Neuronal stem cell (in vitro differentiated cells): ENCODE measurements at regions not wholly inside any gene's neighbourhood (a gene's known extent, or its start where the extent isn't known, plus 50 kb on each side); places are given as distances from the start of the nearest gene placed in this dataset.

Experiments
- DNase-seq: peaks from one replicate; pipeline ENCODE4 v3.0.0-alpha.2; 2013; ENCODE audit warnings: low spot score
- H2AFZ ChIP-seq: one replicate; pipeline ENCODE4 v1.6.1; 2013; ENCODE audit warnings: mild to moderate bottlenecking, low read length, inconsistent platforms
- H2AK5ac ChIP-seq: 2 replicates; pipeline ENCODE4 v1.6.1; 2013; ENCODE audit warnings: low read depth, mild to moderate bottlenecking, inconsistent platforms, low read length, moderate library complexity, mixed read lengths
- H2BK120ac ChIP-seq: 2 replicates; pipeline ENCODE4 v1.6.1; 2013; ENCODE audit warnings: low read depth, mild to moderate bottlenecking, inconsistent platforms, low read length, moderate library complexity, mixed read lengths
- H2BK12ac ChIP-seq: one replicate; pipeline ENCODE4 v1.6.1; 2013; ENCODE audit warnings: low read length, inconsistent platforms
- H2BK15ac ChIP-seq: 2 replicates; pipeline ENCODE4 v1.6.1; 2013; ENCODE audit warnings: mild to moderate bottlenecking, low read length, inconsistent platforms, mixed read lengths
- H2BK5ac ChIP-seq: one replicate; pipeline ENCODE4 v1.6.1; 2013; ENCODE audit warnings: inconsistent platforms, mild to moderate bottlenecking, low read length, moderate library complexity
- H3K14ac ChIP-seq: one replicate; pipeline ENCODE4 v1.6.1; 2013; ENCODE audit warnings: low read length, inconsistent platforms
- H3K18ac ChIP-seq: 2 replicates; pipeline ENCODE4 v1.6.1; 2013; ENCODE audit warnings: low read length, inconsistent platforms
- H3K23ac ChIP-seq: 2 replicates; pipeline ENCODE4 v1.6.1; 2013; ENCODE audit warnings: low read depth, mild to moderate bottlenecking, mixed read lengths, low read length, inconsistent platforms; ENCODE audit not compliant: poor library complexity
- H3K27ac ChIP-seq: replicated peaks from 3 replicates; pipeline ENCODE4 v1.5.1; 2013; ENCODE audit warnings: low read length, inconsistent platforms
- H3K27me3 ChIP-seq, 3 experiments: 2 replicates each; pipeline ENCODE4 v1.6.1; 2013; ENCODE audit warnings: low read length in 3 of 3, mild to moderate bottlenecking in 2 of 3, inconsistent platforms in 1 of 3, low read depth in 1 of 3, mixed read lengths in 1 of 3, moderate library complexity in 1 of 3; ENCODE audit not compliant: control insufficient read depth in 3 of 3, insufficient read depth in 3 of 3
- H3K36me3 ChIP-seq, 2 donors: replicated peaks in 1 of 2; 2 replicates each; pipeline ENCODE4 v1.6.1; 2013; ENCODE audit warnings: low read length in 2 of 2; ENCODE audit not compliant: control insufficient read depth in 2 of 2, insufficient read depth in 2 of 2
- H3K4ac ChIP-seq: 2 replicates; pipeline ENCODE4 v1.6.1; 2013; ENCODE audit warnings: inconsistent platforms, mild to moderate bottlenecking, low read length, moderate library complexity
- H3K4me1 ChIP-seq, 2 donors: 1 replicate in 1 of 2; 2 replicates in 1 of 2; pipeline ENCODE4 v1.6.1; 2013; ENCODE audit warnings: low read length in 2 of 2, low read depth in 1 of 2; ENCODE audit not compliant: control insufficient read depth in 2 of 2, insufficient read depth in 1 of 2
- H3K4me2 ChIP-seq: one replicate; pipeline ENCODE4 v1.6.1; 2013; ENCODE audit warnings: mild to moderate bottlenecking, low read length, inconsistent platforms; ENCODE audit not compliant: insufficient read depth, poor library complexity, severe bottlenecking
- H3K4me3 ChIP-seq, 2 donors: 2 replicates each; pipeline ENCODE4 v1.5.1; 2013; ENCODE audit warnings: low read length in 2 of 2, mild to moderate bottlenecking in 2 of 2, inconsistent platforms in 1 of 2, moderate library complexity in 1 of 2
- H3K79me1 ChIP-seq: one replicate; pipeline ENCODE4 v1.6.1; 2013; ENCODE audit warnings: low read depth, mild to moderate bottlenecking, inconsistent platforms, low read length, moderate library complexity
- H3K9ac ChIP-seq: one replicate; pipeline ENCODE4 v1.6.1; 2013; ENCODE audit warnings: mild to moderate bottlenecking, low read depth, low read length, inconsistent platforms; ENCODE audit not compliant: poor library complexity
- H3K9me3 ChIP-seq, 2 donors: replicated peaks in 1 of 2; 2 replicates each; pipeline versions ENCODE3 to v1.6.1; 2013; ENCODE audit warnings: low read length in 2 of 2, mild to moderate bottlenecking in 2 of 2, inconsistent platforms in 1 of 2, low read depth in 1 of 2, mixed read lengths in 1 of 2, moderate library complexity in 1 of 2; ENCODE audit not compliant: control insufficient read depth in 2 of 2, insufficient read depth in 1 of 2
- H4K8ac ChIP-seq: one replicate; pipeline ENCODE4 v1.6.1; 2013; ENCODE audit warnings: low read depth, mild to moderate bottlenecking, inconsistent platforms, low read length, moderate library complexity
- H4K91ac ChIP-seq: one replicate; pipeline ENCODE4 v1.6.1; 2013; ENCODE audit warnings: low read length, low read depth, mild to moderate bottlenecking, inconsistent platforms; ENCODE audit not compliant: poor library complexity
- whole genome bisulfite sequencing, 2 donors: extraction: QIAGEN DNeasy Blood & Tissue Kit; methylation state at CpG; one replicate each; pipeline ENCODE4 v1.1.7; 2013; ENCODE audit warnings: missing lambda C conversion rate in 2 of 2, mixed read lengths in 1 of 2; ENCODE audit not compliant: insufficient read length in 2 of 2, insufficient replicate concordance in 1 of 2; ENCODE audit errors: extremely low coverage in 2 of 2; 5-methylcytosine and 5-hydroxymethylcytosine counted together

DNA sequence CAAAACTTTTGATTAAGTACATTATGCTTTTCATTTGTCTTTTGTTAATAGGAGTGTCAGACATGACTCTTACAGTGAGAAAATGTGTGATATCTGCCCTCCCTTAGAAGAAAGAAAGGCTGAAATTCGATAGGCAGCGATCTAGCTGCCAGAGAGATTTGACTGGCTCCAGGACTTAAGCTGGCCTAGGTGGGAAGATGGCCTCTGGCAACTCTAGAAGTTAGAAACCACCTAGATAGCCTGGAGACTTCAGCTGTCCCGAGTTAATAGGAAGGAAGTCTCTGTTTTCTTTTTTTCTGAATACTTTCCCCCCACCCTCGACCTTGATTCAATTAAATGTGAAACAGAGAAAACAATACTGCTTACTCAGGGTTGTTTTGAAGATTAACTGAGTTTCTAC is 1194.7 kb upstream of the CRIM1 start:
- no peak overlapping the region for H4K91ac ChIP-seq
- no peak for DNase-seq
- no peak overlapping the region for H3K4ac ChIP-seq
- H3K79me1 ChIP-seq = no peaks in the 10 kb centered on the region
- no peak overlapping the region for H3K9ac ChIP-seq
- H3K36me3 ChIP-seq = no peaks in the 10 kb centered on the region
- H3K27ac ChIP-seq = no peak overlapping the region
- no peak overlapping the region for H4K8ac ChIP-seq
- H3K4me1 ChIP-seq = no peaks in the 10 kb centered on the region
- no peak overlapping the region for H3K4me3 ChIP-seq
- no peak overlapping the region for H2BK120ac ChIP-seq
- H3K9me3 ChIP-seq = no peaks in the 10 kb centered on the region
- H2AK5ac ChIP-seq = no peak overlapping the region
- H3K27me3 ChIP-seq = no peaks in the 10 kb centered on the region
- H3K4me2 ChIP-seq = no peak overlapping the region
- no peak overlapping the region for H2AFZ ChIP-seq
- H2BK5ac ChIP-seq = no peak overlapping the region
- H2BK12ac ChIP-seq = no peak overlapping the region
- no peak overlapping the region for H2BK15ac ChIP-seq
- H3K14ac ChIP-seq = no peak overlapping the region
- H3K18ac ChIP-seq = no peak overlapping the region
- no peak overlapping the region for H3K23ac ChIP-seq
- whole genome bisulfite sequencing, 2 donors = no CpG with 5 or more reads among the region's 4 CpGs

DNA sequence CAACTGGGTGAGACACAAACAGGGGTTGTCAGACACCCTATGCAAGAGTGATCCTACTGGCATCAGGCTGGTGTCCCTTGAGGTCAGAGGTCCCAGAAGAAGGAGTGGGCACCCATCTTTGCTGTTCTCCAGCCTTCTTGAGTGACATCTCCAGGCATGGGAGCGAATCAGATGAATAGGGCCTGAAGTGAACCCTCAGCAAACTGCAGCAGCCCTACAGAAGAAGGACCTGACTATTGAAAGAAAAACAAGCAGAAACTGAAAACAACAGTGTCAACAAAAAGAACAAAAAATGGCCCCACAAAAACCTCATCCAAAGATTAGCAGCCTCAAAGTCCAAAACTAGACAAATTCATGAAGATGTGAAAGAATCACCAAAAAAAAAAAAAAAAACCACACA is 1229.7 kb upstream of the CRIM1 start:
- Histone ChIP-seq H3K4ac (no peak overlapping the region), H3K27me3 (no peaks in the 10 kb centered on the region), H2AK5ac (no peak overlapping the region), H3K4me1 (no peaks in the 10 kb centered on the region), H2BK15ac (no peak overlapping the region), H4K91ac (no peak overlapping the region), H3K9ac (no peak overlapping the region), H3K4me3 (no peak overlapping the region), H3K18ac (no peak overlapping the region), H2BK120ac (no peak overlapping the region), H3K9me3 (no peaks in the 10 kb centered on the region), H3K27ac (no peak overlapping the region), H3K36me3 (no peaks in the 10 kb centered on the region), H2BK5ac (no peak overlapping the region), H2AFZ (no peak overlapping the region), H3K23ac (no peak overlapping the region), H3K79me1 (no peaks in the 10 kb centered on the region), H3K4me2 (no peak overlapping the region), H3K14ac (no peak overlapping the region), H4K8ac (no peak overlapping the region), H2BK12ac (no peak overlapping the region)
- no peak for DNase-seq
- no CpG with 5 or more reads among the region's 1 CpG for WGBS, 2 donors

DNA sequence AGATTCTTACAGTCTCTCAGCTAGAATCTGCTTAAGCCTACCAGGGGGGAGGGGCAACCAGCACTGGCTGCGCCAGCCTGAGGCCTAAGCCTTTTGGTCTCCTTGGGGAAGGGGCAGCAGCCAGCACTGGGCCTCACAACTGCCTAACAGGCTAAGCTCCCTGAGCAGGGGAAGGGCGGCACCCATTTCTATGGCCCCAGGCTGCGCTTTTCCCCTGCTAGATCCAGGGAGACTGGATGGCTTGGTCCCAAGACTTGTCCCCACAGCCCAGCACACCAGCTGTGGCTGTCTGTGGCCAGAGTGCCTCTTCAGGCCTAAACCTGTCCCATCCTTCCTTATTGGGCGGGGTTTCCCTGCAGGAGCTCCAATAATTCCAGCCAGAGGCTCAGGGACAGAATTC is 1230.3 kb upstream of the CRIM1 start:
- Histone ChIP-seq H3K36me3 (no peaks in the 10 kb centered on the region), H3K14ac (no peak overlapping the region), H3K9ac (no peak overlapping the region), H3K79me1 (no peaks in the 10 kb centered on the region), H2BK120ac (no peak overlapping the region), H3K18ac (no peak overlapping the region), H3K27ac (no peak overlapping the region), H2BK15ac (no peak overlapping the region), H3K4me2 (no peak overlapping the region), H3K23ac (no peak overlapping the region), H2BK5ac (no peak overlapping the region), H4K8ac (no peak overlapping the region), H2AFZ (no peak overlapping the region), H3K4me3 (no peak overlapping the region), H3K9me3 (no peaks in the 10 kb centered on the region), H4K91ac (no peak overlapping the region), H3K27me3 (no peaks in the 10 kb centered on the region), H3K4me1 (no peaks in the 10 kb centered on the region), H2AK5ac (no peak overlapping the region), H2BK12ac (no peak overlapping the region), H3K4ac (no peak overlapping the region)
- DNase-seq = no peak
- no CpG with 5 or more reads among the region's 4 CpGs for WGBS, 2 donors

DNA sequence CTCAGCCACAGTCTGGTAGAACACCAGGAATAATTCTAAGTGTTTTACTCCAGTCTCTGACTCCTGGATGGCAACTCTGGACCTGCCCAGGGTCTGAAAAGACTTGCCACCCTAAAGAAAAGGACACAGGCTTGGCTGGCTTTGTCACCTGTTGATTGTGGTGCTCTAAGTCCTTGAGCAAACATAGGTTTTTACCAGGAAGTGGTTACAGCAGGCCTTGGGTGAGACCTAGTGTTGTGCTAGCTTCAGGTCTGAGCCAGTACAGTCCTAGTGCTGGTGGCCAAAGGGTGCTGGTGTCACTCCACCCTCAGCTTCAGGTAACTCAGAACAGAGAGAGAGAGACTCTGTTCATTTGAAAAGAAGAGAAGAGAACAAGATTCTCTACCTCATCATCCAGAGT is 1239.4 kb upstream of the CRIM1 start:
- Histone ChIP-seq H3K4me3 (no peak overlapping the region), H3K14ac (no peak overlapping the region), H3K9me3 (no peaks in the 10 kb centered on the region), H3K9ac (no peak overlapping the region), H3K79me1 (no peaks in the 10 kb centered on the region), H2AFZ (no peak overlapping the region), H4K8ac (no peak overlapping the region), H2BK12ac (no peak overlapping the region), H2BK120ac (no peak overlapping the region), H3K4me2 (no peak overlapping the region), H2BK15ac (no peak overlapping the region), H3K36me3 (no peaks in the 10 kb centered on the region), H3K4me1 (no peaks in the 10 kb centered on the region), H3K18ac (no peak overlapping the region), H2BK5ac (no peak overlapping the region), H3K27ac (no peak overlapping the region), H4K91ac (no peak overlapping the region), H2AK5ac (no peak overlapping the region), H3K23ac (no peak overlapping the region), H3K27me3 (no peaks in the 10 kb centered on the region), H3K4ac (no peak overlapping the region)
- DNase-seq = no peak
